GM12878 (cell line): ENCODE measurements at regions not wholly inside any gene's neighbourhood (a gene's known extent, or its start where the extent isn't known, plus 50 kb on each side); places are given as distances from the start of the nearest gene placed in this dataset.

Experiments
- ATAC-seq: fragments of 200-7000 bp; cut with Tn5 transposase; 3 replicates; pipeline ENCODE4 v1.9.1; 2020; ENCODE audit warnings: mild to moderate bottlenecking, moderate library complexity
- BruUV-seq: library from RNA; stranded (reverse); fragments of 400-500 nt; replicated peaks from 2 replicates; lab custom pipeline; 2021; lab: Mats Ljungman, UMichigan
- CTCF ChIA-PET: fragments of 300-600 bp; sonication (Branson Sonifier 250); formaldehyde crosslinking; extraction: SDS; loops from one replicate; lab custom pipeline; 2021; ENCODE audit warnings: inconsistent platforms; lab: Yijun Ruan, JAX
- POLR2A ChIA-PET: fragments of 350-600 bp; formaldehyde crosslinking; extraction: SDS; loops from one replicate; lab custom pipeline; 2021; ENCODE audit warnings: inconsistent platforms; lab: Charles Lee
- RAD21 ChIA-PET: fragments of 300-600 bp; sonication (Branson Sonifier 250); formaldehyde crosslinking; loops from one replicate; lab custom pipeline; 2023; ENCODE audit warnings: antibody characterized with exemption; ENCODE audit not compliant: unreplicated experiment; lab: Charles Lee
- SMC1A ChIA-PET: fragments of 300-600 bp; sonication (Branson Sonifier 250); formaldehyde crosslinking; loops from one replicate; lab custom pipeline; 2023; ENCODE audit not compliant: unreplicated experiment, uncharacterized antibody; lab: Charles Lee
- DNase-seq: peaks from one replicate; pipeline ENCODE4 v3.0.0-alpha.2; 2011; ENCODE audit warnings: low read depth, low spot score
- FAIRE-seq: peaks from 3 replicates; lab custom pipeline; 2011; peaks lifted over from hg19 to GRCh38; lab: Jason Lieb, UNC
- H2AFZ ChIP-seq: 2 replicates; pipeline ENCODE4 v1.6.0; 2011; ENCODE audit warnings: low read depth, low read length, control low read depth; ENCODE audit not compliant: control insufficient read depth
- H3K27ac ChIP-seq: 2 replicates; pipeline ENCODE4 v1.5.1; 2011; ENCODE audit warnings: control low read depth; ENCODE audit not compliant: control insufficient read depth, insufficient read depth
- H3K27me3 ChIP-seq, 2 experiments: replicated peaks in 1 of 2; 2 replicates each; pipeline versions ENCODE4 v1.6.0 to v1.6.1; 2011; ENCODE audit warnings: low read length in 1 of 2; ENCODE audit not compliant: control insufficient read depth in 2 of 2, insufficient read depth in 2 of 2
- H3K36me3 ChIP-seq, 2 experiments: 2 replicates each; pipeline ENCODE4 v1.5.1; 2011; ENCODE audit warnings: low read length in 1 of 2; ENCODE audit not compliant: control insufficient read depth in 2 of 2, insufficient read depth in 2 of 2
- H3K4me1 ChIP-seq: 2 replicates; pipeline ENCODE4 v1.6.1; 2011; ENCODE audit warnings: mild to moderate bottlenecking, low read length, moderate library complexity, mixed read lengths; ENCODE audit not compliant: control insufficient read depth, insufficient read depth
- H3K4me2 ChIP-seq: 2 replicates; pipeline ENCODE4 v1.6.0; 2011; ENCODE audit warnings: control low read depth; ENCODE audit not compliant: control insufficient read depth, insufficient read depth
- H3K4me3 ChIP-seq: fragments of 200-600 bp; sonication (generic); 2 replicates; pipeline ENCODE4 v1.5.1; 2016
- H3K79me2 ChIP-seq: 2 replicates; pipeline ENCODE4 v1.6.0; 2011; ENCODE audit warnings: low read length; ENCODE audit not compliant: control insufficient read depth, insufficient read depth
- H3K9ac ChIP-seq: 2 replicates; pipeline ENCODE4 v1.8.0; 2011; ENCODE audit warnings: low read length, control low read depth, mixed read lengths; ENCODE audit not compliant: control insufficient read depth, insufficient read depth
- H3K9me3 ChIP-seq: replicated peaks from 3 replicates; pipeline ENCODE4 v1.5.1; 2011; ENCODE audit warnings: mild to moderate bottlenecking, low read length; ENCODE audit not compliant: control insufficient read depth, insufficient read depth
- H4K20me1 ChIP-seq: 2 replicates; pipeline ENCODE4 v1.6.0; 2011; ENCODE audit not compliant: control insufficient read depth, insufficient read depth
- HCFC1 ChIP-seq: fragments of 150-350 bp; IDR thresholded peaks from 2 replicates; pipeline ENCODE4 v1.6.1; 2014; ENCODE audit warnings: low read length
- HDGF ChIP-seq: fragments of 450-650 bp; IDR thresholded peaks from 2 replicates; pipeline ENCODE4 v1.6.1; 2016; ENCODE audit warnings: antibody characterized with exemption
- IKZF1 ChIP-seq: fragments of 450-650 bp; conservative IDR thresholded peaks from 2 replicates; pipeline ENCODE4 v1.6.1; 2017; ENCODE audit warnings: antibody characterized with exemption, mild to moderate bottlenecking
- MTA3 ChIP-seq: IDR thresholded peaks from 2 replicates; pipeline ENCODE4 v1.6.1; 2012; ENCODE audit warnings: low read length, inconsistent platforms, borderline replicate concordance
- NRF1 ChIP-seq: conservative IDR thresholded peaks from 2 replicates; pipeline ENCODE4 v1.6.1; 2011; ENCODE audit warnings: mild to moderate bottlenecking, low read depth, low read length, improper control_type of control experiment
- TCF12 ChIP-seq: IDR thresholded peaks from 2 replicates; pipeline ENCODE4 v1.6.1; 2011; ENCODE audit warnings: low read depth, mild to moderate bottlenecking, low read length
- TCF3 ChIP-seq: IDR thresholded peaks from 2 replicates; pipeline ENCODE4 v1.6.1; 2012; ENCODE audit warnings: low read depth, mild to moderate bottlenecking, low read length, borderline replicate concordance; ENCODE audit not compliant: insufficient read depth
- ZNF217 ChIP-seq: fragments of 450-650 bp; IDR thresholded peaks from 2 replicates; pipeline ENCODE4 v1.6.1; 2017; ENCODE audit warnings: antibody characterized with exemption, mild to moderate bottlenecking
- WGBS: methylation state at CpG from one replicate; pipeline ENCODE4 v1.1.6; 2016; ENCODE audit warnings: low lambda C conversion rate; ENCODE audit not compliant: insufficient replicate concordance, insufficient coverage; ENCODE audit errors: missing lambda C conversion rate; 5-methylcytosine and 5-hydroxymethylcytosine counted together
- in situ Hi-C: fragments of 300-500 bp; cut with MboI; formaldehyde crosslinking; loops from 9 replicates; pipeline ENCODE4 v1.14.3; 2018; ENCODE audit warnings: mixed read lengths
- intact Hi-C: fragments of 100-400 bp; cut with micrococcal nuclease; formaldehyde crosslinking; loops from one replicate; pipeline ENCODE4 v1.14.2; 2022; ENCODE audit not compliant: unreplicated experiment
- TF ChIP-seq, protein P1 (sequence below): IDR thresholded peaks from 2 replicates; pipeline ENCODE4 v1.6.1; 2012; ENCODE audit warnings: low read depth, low read length, improper control_type of control experiment
- TF ChIP-seq, protein P2 (sequence below): fragments of 150-350 bp; IDR thresholded peaks from 2 replicates; pipeline ENCODE4 v1.6.1; 2016; ENCODE audit warnings: low read depth, low read length
- TF ChIP-seq, protein P3 (sequence below): fragments of 450-650 bp; IDR thresholded peaks from 2 replicates; pipeline ENCODE4 v1.6.1; 2018; ENCODE audit warnings: mild to moderate bottlenecking, low read depth, moderate library complexity; ENCODE audit not compliant: partially characterized antibody
- TF ChIP-seq, protein P4 (sequence below): IDR thresholded peaks from 2 replicates; pipeline ENCODE4 v1.6.1; 2011; ENCODE audit warnings: borderline replicate concordance, low read depth, mild to moderate bottlenecking, moderate library complexity, mixed read lengths, low read length; ENCODE audit not compliant: insufficient read depth; ENCODE audit errors: extremely low read length

DNA sequence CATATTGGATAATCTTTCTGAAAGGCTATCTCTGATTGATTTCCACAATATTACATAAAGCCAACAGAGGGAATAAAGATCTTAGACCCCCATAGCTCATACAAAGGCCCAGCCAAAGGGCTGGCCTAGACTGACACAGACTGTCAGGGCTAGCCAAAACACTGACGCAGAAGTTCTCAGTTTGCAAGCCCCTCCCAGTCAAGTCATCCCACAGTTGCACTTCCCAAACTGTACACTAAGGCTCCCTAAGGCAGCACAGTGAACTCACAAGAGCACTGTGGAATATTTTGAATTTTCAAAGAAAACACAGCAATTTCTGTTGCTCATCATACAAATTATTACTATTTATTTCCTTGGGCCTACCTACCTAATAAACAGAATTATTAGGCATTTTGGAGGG, 244.9 kb downstream of the SP3 start:
- 21% methylated on average over 1 of the region's 1 CpG for WGBS
- SMC1A ChIA-PET = no interaction called here
- no peaks in the 10 kb centered on the region for H3K4me1 ChIP-seq
- H3K4me2 ChIP-seq = no peak overlapping the region
- TF ChIP-seq, protein P1, sequence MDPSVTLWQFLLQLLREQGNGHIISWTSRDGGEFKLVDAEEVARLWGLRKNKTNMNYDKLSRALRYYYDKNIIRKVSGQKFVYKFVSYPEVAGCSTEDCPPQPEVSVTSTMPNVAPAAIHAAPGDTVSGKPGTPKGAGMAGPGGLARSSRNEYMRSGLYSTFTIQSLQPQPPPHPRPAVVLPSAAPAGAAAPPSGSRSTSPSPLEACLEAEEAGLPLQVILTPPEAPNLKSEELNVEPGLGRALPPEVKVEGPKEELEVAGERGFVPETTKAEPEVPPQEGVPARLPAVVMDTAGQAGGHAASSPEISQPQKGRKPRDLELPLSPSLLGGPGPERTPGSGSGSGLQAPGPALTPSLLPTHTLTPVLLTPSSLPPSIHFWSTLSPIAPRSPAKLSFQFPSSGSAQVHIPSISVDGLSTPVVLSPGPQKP = no peak
- TF ChIP-seq, protein P2, sequence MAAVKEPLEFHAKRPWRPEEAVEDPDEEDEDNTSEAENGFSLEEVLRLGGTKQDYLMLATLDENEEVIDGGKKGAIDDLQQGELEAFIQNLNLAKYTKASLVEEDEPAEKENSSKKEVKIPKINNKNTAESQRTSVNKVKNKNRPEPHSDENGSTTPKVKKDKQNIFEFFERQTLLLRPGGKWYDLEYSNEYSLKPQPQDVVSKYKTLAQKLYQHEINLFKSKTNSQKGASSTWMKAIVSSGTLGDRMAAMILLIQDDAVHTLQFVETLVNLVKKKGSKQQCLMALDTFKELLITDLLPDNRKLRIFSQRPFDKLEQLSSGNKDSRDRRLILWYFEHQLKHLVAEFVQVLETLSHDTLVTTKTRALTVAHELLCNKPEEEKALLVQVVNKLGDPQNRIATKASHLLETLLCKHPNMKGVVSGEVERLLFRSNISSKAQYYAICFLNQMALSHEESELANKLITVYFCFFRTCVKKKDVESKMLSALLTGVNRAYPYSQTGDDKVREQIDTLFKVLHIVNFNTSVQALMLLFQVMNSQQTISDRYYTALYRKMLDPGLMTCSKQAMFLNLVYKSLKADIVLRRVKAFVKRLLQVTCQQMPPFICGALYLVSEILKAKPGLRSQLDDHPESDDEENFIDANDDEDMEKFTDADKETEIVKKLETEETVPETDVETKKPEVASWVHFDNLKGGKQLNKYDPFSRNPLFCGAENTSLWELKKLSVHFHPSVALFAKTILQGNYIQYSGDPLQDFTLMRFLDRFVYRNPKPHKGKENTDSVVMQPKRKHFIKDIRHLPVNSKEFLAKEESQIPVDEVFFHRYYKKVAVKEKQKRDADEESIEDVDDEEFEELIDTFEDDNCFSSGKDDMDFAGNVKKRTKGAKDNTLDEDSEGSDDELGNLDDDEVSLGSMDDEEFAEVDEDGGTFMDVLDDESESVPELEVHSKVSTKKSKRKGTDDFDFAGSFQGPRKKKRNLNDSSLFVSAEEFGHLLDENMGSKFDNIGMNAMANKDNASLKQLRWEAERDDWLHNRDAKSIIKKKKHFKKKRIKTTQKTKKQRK = no peak
- TF ChIP-seq TCF12 (no peak), MTA3 (no peak), IKZF1 (no peak), HDGF (no peak), TCF3 (no peak), HCFC1 (no peak), NRF1 (no peak), ZNF217 (no peak)
- TF ChIP-seq, protein P3, sequence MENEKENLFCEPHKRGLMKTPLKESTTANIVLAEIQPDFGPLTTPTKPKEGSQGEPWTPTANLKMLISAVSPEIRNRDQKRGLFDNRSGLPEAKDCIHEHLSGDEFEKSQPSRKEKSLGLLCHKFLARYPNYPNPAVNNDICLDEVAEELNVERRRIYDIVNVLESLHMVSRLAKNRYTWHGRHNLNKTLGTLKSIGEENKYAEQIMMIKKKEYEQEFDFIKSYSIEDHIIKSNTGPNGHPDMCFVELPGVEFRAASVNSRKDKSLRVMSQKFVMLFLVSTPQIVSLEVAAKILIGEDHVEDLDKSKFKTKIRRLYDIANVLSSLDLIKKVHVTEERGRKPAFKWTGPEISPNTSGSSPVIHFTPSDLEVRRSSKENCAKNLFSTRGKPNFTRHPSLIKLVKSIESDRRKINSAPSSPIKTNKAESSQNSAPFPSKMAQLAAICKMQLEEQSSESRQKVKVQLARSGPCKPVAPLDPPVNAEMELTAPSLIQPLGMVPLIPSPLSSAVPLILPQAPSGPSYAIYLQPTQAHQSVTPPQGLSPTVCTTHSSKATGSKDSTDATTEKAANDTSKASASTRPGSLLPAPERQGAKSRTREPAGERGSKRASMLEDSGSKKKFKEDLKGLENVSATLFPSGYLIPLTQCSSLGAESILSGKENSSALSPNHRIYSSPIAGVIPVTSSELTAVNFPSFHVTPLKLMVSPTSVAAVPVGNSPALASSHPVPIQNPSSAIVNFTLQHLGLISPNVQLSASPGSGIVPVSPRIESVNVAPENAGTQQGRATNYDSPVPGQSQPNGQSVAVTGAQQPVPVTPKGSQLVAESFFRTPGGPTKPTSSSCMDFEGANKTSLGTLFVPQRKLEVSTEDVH = no peak
- TF ChIP-seq, protein P4, sequence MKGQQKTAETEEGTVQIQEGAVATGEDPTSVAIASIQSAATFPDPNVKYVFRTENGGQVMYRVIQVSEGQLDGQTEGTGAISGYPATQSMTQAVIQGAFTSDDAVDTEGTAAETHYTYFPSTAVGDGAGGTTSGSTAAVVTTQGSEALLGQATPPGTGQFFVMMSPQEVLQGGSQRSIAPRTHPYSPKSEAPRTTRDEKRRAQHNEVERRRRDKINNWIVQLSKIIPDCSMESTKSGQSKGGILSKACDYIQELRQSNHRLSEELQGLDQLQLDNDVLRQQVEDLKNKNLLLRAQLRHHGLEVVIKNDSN = no peak
- H3K9ac ChIP-seq = no peak overlapping the region
- no peaks in the 10 kb centered on the region for H3K36me3 ChIP-seq
- no peaks in the 10 kb centered on the region for H3K79me2 ChIP-seq
- CTCF ChIA-PET = no interaction called here
- intact Hi-C loops = no loop called here
- ATAC-seq (no peak), FAIRE-seq (no peak), DNase-seq (no peak)
- H3K27me3 ChIP-seq = no peaks in the 10 kb centered on the region; a peak in 1 of 4 replicates
- no TSS peak for BruUV-seq
- H3K9me3 ChIP-seq = no peaks in the 10 kb centered on the region
- no peak overlapping the region for H2AFZ ChIP-seq
- no peaks in the 10 kb centered on the region for H4K20me1 ChIP-seq
- in situ Hi-C loops = no loop called here
- H3K27ac ChIP-seq = no peak overlapping the region
- POLR2A ChIA-PET = no interaction called here
- no peak overlapping the region for H3K4me3 ChIP-seq
- RAD21 ChIA-PET = no interaction called here
